WTC11 (cell line): ENCODE measurements at regions not wholly inside any gene's neighbourhood (a gene's known extent, or its start where the extent isn't known, plus 50 kb on each side); places are given as distances from the start of the nearest gene placed in this dataset.

Experiments
- ATF1 ChIP-seq: sonication (generic); formaldehyde crosslinking; IDR thresholded peaks from 2 replicates; pipeline ENCODE4 v1.8.1; 2023; ENCODE audit warnings: mild to moderate bottlenecking, moderate library complexity, missing genetic modification reagents
- CREB1 ChIP-seq: sonication (generic); formaldehyde crosslinking; IDR thresholded peaks from 2 replicates; pipeline ENCODE4 v1.8.0; 2023; ENCODE audit warnings: mild to moderate bottlenecking, missing genetic modification reagents
- CTCF ChIP-seq: fragments of 200-600 bp; IDR thresholded peaks from 2 replicates; pipeline ENCODE4 v1.8.0; 2022; ENCODE audit warnings: antibody characterized with exemption
- EMX1 ChIP-seq: fragments of 250-450 bp; sonication (Bioruptor Pico); IDR thresholded peaks from 2 replicates; pipeline ENCODE4 v1.8.0; 2021; ENCODE audit warnings: mild to moderate bottlenecking
- GABPB1 ChIP-seq: sonication (generic); formaldehyde crosslinking; IDR thresholded peaks from 2 replicates; pipeline ENCODE4 v1.8.1; 2023; ENCODE audit warnings: mild to moderate bottlenecking, missing genetic modification reagents
- MAX ChIP-seq: sonication (generic); formaldehyde crosslinking; IDR thresholded peaks from 2 replicates; pipeline ENCODE4 v1.8.0; 2022; ENCODE audit warnings: mild to moderate bottlenecking, missing genetic modification reagents
- NR2C2 ChIP-seq: sonication (generic); formaldehyde crosslinking; IDR thresholded peaks from 2 replicates; pipeline ENCODE4 v1.8.0; 2022; ENCODE audit warnings: mild to moderate bottlenecking, missing genetic modification reagents
- TP53 ChIP-seq: sonication (generic); formaldehyde crosslinking; IDR thresholded peaks from 2 replicates; pipeline ENCODE4 v1.8.1; 2023; ENCODE audit warnings: mild to moderate bottlenecking, missing genetic modification reagents
- ZNF121 ChIP-seq: sonication (generic); formaldehyde crosslinking; IDR thresholded peaks from 2 replicates; pipeline ENCODE4 v1.8.0; 2023; ENCODE audit warnings: missing genetic modification reagents
- ZNF138 ChIP-seq: sonication (generic); formaldehyde crosslinking; conservative IDR thresholded peaks from 2 replicates; pipeline ENCODE4 v1.8.1; 2022; ENCODE audit warnings: mild to moderate bottlenecking, moderate library complexity, missing genetic modification reagents
- ZNF317 ChIP-seq: sonication (generic); formaldehyde crosslinking; IDR thresholded peaks from 2 replicates; pipeline ENCODE4 v1.8.1; 2023; ENCODE audit warnings: low read depth, mild to moderate bottlenecking, moderate library complexity, missing genetic modification reagents, borderline replicate concordance
- ZNF416 ChIP-seq: fragments of 250-450 bp; sonication (Bioruptor Pico); IDR thresholded peaks from 2 replicates; pipeline ENCODE4 v1.9.0; 2021; ENCODE audit warnings: mild to moderate bottlenecking, inconsistent platforms

GRCh38 chr2:136383167-136383566 is 265.2 kb upstream of the CXCR4 start:
- TF ChIP-seq ZNF416 (CRISPR knock-in tag) = no peak
- TF ChIP-seq CTCF = no peak
- no peak for TF ChIP-seq ATF1 (CRISPR knock-in tag)
- no peak for TF ChIP-seq ZNF138 (CRISPR knock-in tag)
- no peak for TF ChIP-seq ZNF317 (CRISPR knock-in tag)
- no peak for TF ChIP-seq TP53
- no peak for TF ChIP-seq CREB1 (CRISPR knock-in tag)
- TF ChIP-seq NR2C2 (CRISPR knock-in tag) = no peak
- no peak for TF ChIP-seq GABPB1 (CRISPR knock-in tag)
- no peak for TF ChIP-seq ZNF121
- TF ChIP-seq MAX (CRISPR knock-in tag) = no peak
- TF ChIP-seq EMX1 (CRISPR knock-in tag) = no peak
